DND-41 (cell line): ENCODE measurements at regions not wholly inside any gene's neighbourhood (a gene's known extent, or its start where the extent isn't known, plus 50 kb on each side); places are given as distances from the start of the nearest gene placed in this dataset.

Experiments
- ATAC-seq: fragments of 200-7000 bp; cut with Tn5 transposase; 3 replicates; pipeline ENCODE4 v1.9.1; 2021; ENCODE audit warnings: low read depth; ENCODE audit not compliant: insufficient read depth
- DNase-seq: peaks from one replicate; pipeline ENCODE4 v3.0.0-alpha.2; 2020
- H2AFZ ChIP-seq: 2 replicates; pipeline ENCODE4 v1.6.0; 2012; ENCODE audit warnings: low read depth, low read length
- H3K27ac ChIP-seq: 2 replicates; pipeline ENCODE4 v1.5.1; 2012; ENCODE audit warnings: low read length, inconsistent platforms
- H3K27me3 ChIP-seq: fragments of 200-600 bp; sonication (generic); 2 replicates; pipeline ENCODE4 v1.6.0; 2012; ENCODE audit warnings: low read length, mild to moderate bottlenecking, inconsistent platforms; ENCODE audit not compliant: insufficient read depth, poor library complexity
- H3K36me3 ChIP-seq: 2 replicates; pipeline ENCODE4 v1.5.1; 2012; ENCODE audit warnings: low read length, inconsistent platforms; ENCODE audit not compliant: insufficient read depth
- H3K4me1 ChIP-seq: 2 replicates; pipeline ENCODE4 v1.5.1; 2012; ENCODE audit warnings: mild to moderate bottlenecking, low read length; ENCODE audit not compliant: insufficient read depth
- H3K4me2 ChIP-seq: 2 replicates; pipeline ENCODE4 v1.6.0; 2012; ENCODE audit warnings: mild to moderate bottlenecking, moderate library complexity, low read length, inconsistent platforms; ENCODE audit not compliant: insufficient read depth
- H3K4me3 ChIP-seq, 2 experiments: fragments of 200-600 bp in 1 of 2; shearing (Covaris generic) in 1 of 2; 2 replicates each; pipeline ENCODE4 v1.5.1; 2012 to 2016; ENCODE audit warnings: inconsistent platforms in 2 of 2, low read length in 2 of 2, mild to moderate bottlenecking in 2 of 2, low read depth in 1 of 2, moderate library complexity in 1 of 2
- H3K79me2 ChIP-seq: 2 replicates; pipeline ENCODE4 v1.6.0; 2012; ENCODE audit warnings: low read length, inconsistent platforms; ENCODE audit not compliant: insufficient read depth
- H3K9ac ChIP-seq: 2 replicates; pipeline ENCODE4 v1.6.0; 2012; ENCODE audit warnings: low read depth, mild to moderate bottlenecking, inconsistent platforms, low read length, moderate library complexity
- H3K9me3 ChIP-seq: 2 replicates; pipeline ENCODE4 v1.5.1; 2012; ENCODE audit warnings: low read length, moderate library complexity, mild to moderate bottlenecking, inconsistent platforms; ENCODE audit not compliant: insufficient read depth, severe bottlenecking
- H4K20me1 ChIP-seq: 2 replicates; pipeline ENCODE4 v1.6.0; 2012; ENCODE audit warnings: low read length; ENCODE audit not compliant: insufficient read depth
- CTCF ChIP-seq: IDR thresholded peaks from 2 replicates; pipeline ENCODE4 v1.5.1; 2012; ENCODE audit warnings: borderline replicate concordance, low read length, moderate library complexity, mild to moderate bottlenecking; ENCODE audit not compliant: poor library complexity, severe bottlenecking; ENCODE audit errors: extremely low read depth
- EZH2 ChIP-seq: IDR thresholded peaks from 3 replicates; pipeline ENCODE4 v1.6.1; 2012; ENCODE audit warnings: borderline replicate concordance, low read depth, mild to moderate bottlenecking, moderate library complexity, low read length, inconsistent platforms; ENCODE audit not compliant: severe bottlenecking

GRCh38 chr5:38117784-38118479 lies 140.4 kb upstream of the EGFLAM start:
- ATAC-seq, result no peak
- Histone ChIP-seq H3K36me3 (no peaks in the 10 kb centered on the region), H4K20me1 (no peaks in the 10 kb centered on the region), H3K4me2 (no peak overlapping the region), H3K27ac (no peak overlapping the region), H3K79me2 (no peaks in the 10 kb centered on the region), H3K4me1 (no peaks in the 10 kb centered on the region), H3K4me3 (no peak overlapping the region), H3K9me3 (no peaks in the 10 kb centered on the region), H2AFZ (no peak overlapping the region), H3K9ac (no peak overlapping the region), H3K27me3 (peaks cover 13% of the 10 kb centered on the region)
- TF ChIP-seq EZH2, result no peak
- no peak for TF ChIP-seq CTCF
- DNase-seq, result no peak

- H3K9ac ChIP-seq, result no peak overlapping the region
- H3K36me3 ChIP-seq, result no peaks in the 10 kb centered on the region
- ATAC-seq, result no peak
- no peak overlapping the region for H3K4me3 ChIP-seq
- H3K4me1 ChIP-seq, result no peaks in the 10 kb centered on the region
- no peak overlapping the region for H2AFZ ChIP-seq
- DNase-seq, result no peak
- H4K20me1 ChIP-seq, result no peaks in the 10 kb centered on the region
- no peaks in the 10 kb centered on the region for H3K9me3 ChIP-seq
- H3K79me2 ChIP-seq, result no peaks in the 10 kb centered on the region
- H3K27ac ChIP-seq, result no peak overlapping the region
- peaks cover 13% of the 10 kb centered on the region for H3K27me3 ChIP-seq
- no peak for TF ChIP-seq EZH2
- TF ChIP-seq CTCF, result no peak
- H3K4me2 ChIP-seq, result no peak overlapping the region
Observed at GRCh38 chr5:38115318-38115827, 143.0 kb upstream of the EGFLAM start.

- Histone ChIP-seq H2AFZ (no peak overlapping the region), H3K27me3 (peaks cover 8% of the 10 kb centered on the region), H3K4me3 (no peak overlapping the region), H3K79me2 (no peaks in the 10 kb centered on the region), H3K9ac (no peak overlapping the region), H4K20me1 (no peaks in the 10 kb centered on the region), H3K9me3 (no peaks in the 10 kb centered on the region), H3K27ac (no peak overlapping the region), H3K4me1 (no peaks in the 10 kb centered on the region), H3K36me3 (no peaks in the 10 kb centered on the region), H3K4me2 (no peak overlapping the region)
- ATAC-seq (no peak), DNase-seq (no peak)
- no peak for TF ChIP-seq CTCF
- no peak for TF ChIP-seq EZH2
Observed at GRCh38 chr5:38113880-38114279, 144.5 kb upstream of the EGFLAM start.

DNA sequence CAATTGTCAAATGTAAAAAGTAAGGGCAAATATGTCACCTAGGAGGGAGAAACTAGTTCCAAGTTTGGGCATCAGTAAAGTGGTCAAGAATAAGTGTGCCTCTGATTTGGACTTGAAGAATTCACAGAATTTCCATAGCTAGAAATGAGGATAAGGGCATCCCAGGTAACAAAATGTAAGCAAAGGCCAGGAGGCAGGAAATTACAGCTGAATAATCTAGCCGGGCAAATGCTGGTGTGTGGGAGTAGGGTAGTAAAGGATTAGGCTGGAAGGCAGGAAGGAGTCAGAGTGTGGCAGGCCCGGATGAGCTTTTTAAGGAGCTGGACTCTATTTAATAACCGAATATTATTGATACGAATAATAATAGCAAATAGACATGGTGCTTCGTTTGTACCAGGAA lies 144.9 kb upstream of the EGFLAM start:
- no peak overlapping the region for H3K27ac ChIP-seq
- no peaks in the 10 kb centered on the region for H3K79me2 ChIP-seq
- H3K9ac ChIP-seq, result no peak overlapping the region
- no peaks in the 10 kb centered on the region for H3K36me3 ChIP-seq
- ATAC-seq (no peak), DNase-seq (no peak)
- no peak overlapping the region for H3K4me2 ChIP-seq
- no peaks in the 10 kb centered on the region for H4K20me1 ChIP-seq
- H3K27me3 ChIP-seq, result peaks cover 8% of the 10 kb centered on the region
- H3K4me1 ChIP-seq, result no peaks in the 10 kb centered on the region
- H3K4me3 ChIP-seq, result no peak overlapping the region
- no peak overlapping the region for H2AFZ ChIP-seq
- no peak for TF ChIP-seq CTCF
- TF ChIP-seq EZH2, result no peak
- H3K9me3 ChIP-seq, result no peaks in the 10 kb centered on the region
